Keratinocyte (primary cell): ENCODE measurements at regions not wholly inside any gene's neighbourhood (a gene's known extent, or its start where the extent isn't known, plus 50 kb on each side); places are given as distances from the start of the nearest gene placed in this dataset.

Source experiments
- EZH2 ChIP-seq: IDR thresholded peaks from one replicate; pipeline ENCODE4 v1.6.1; 2012; ENCODE audit warnings: inconsistent platforms, mild to moderate bottlenecking, low read length, moderate library complexity
- TF ChIP-seq, protein P1 (sequence below), 3 experiments: IDR thresholded peaks in 1 of 3; conservative IDR thresholded peaks in 1 of 3; optimal IDR thresholded peaks in 1 of 3; 2 replicates in 2 of 3; 3 replicates in 1 of 3; pipeline versions ENCODE3 to v1.5.1; 2011; ENCODE audit warnings: low read length in 3 of 3, mild to moderate bottlenecking in 3 of 3, moderate library complexity in 2 of 3, control low read depth in 1 of 3, inconsistent platforms in 1 of 3; ENCODE audit not compliant: insufficient read depth in 2 of 3; ENCODE audit errors: extremely low read depth in 1 of 3

DNA sequence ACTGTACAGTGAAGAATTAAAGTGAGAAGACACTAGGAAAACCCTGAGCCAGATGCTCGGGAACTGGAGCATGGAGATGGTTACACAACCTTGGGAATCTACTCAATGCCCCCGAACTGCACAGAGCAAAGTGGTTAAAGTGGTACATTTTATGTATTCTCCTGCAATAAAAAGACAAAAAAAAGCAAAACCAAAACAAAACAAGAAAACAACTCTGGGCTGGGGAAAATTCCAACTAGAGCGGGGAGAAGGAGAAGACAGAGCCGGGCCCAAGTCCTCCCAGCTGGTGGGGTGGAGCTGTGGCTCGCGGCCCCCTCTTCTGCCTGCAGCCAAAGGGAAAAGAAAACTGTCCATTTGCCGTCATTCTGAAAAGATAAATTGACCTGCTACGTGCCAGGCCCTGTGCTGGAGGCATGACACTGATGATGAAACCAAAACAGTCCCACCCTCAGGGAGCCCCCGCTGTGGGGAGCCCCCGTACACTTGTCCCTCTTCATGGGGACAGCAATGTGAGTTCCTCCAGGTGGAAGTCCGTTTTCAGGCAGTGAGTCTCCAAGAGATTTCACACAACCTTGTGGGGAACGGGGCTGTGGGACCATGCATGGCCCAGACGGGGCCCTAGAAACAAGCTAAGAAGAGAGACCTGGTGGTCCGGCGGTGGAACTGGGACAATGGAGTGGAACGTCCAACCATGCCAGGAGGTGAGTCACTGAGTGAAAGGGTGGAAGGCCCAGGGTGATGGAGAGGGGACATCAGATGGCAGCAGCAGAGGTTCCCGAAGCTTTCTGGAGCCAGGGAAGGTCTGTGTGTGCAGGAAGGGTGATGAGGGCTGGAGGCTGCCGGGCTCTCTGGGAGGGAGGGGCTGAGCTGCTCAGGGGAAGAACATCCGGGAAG is 114.8 kb upstream of the COL5A1 start:
- TF ChIP-seq, protein P1, sequence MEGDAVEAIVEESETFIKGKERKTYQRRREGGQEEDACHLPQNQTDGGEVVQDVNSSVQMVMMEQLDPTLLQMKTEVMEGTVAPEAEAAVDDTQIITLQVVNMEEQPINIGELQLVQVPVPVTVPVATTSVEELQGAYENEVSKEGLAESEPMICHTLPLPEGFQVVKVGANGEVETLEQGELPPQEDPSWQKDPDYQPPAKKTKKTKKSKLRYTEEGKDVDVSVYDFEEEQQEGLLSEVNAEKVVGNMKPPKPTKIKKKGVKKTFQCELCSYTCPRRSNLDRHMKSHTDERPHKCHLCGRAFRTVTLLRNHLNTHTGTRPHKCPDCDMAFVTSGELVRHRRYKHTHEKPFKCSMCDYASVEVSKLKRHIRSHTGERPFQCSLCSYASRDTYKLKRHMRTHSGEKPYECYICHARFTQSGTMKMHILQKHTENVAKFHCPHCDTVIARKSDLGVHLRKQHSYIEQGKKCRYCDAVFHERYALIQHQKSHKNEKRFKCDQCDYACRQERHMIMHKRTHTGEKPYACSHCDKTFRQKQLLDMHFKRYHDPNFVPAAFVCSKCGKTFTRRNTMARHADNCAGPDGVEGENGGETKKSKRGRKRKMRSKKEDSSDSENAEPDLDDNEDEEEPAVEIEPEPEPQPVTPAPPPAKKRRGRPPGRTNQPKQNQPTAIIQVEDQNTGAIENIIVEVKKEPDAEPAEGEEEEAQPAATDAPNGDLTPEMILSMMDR (optimal IDR thresholded peaks at IDR 0.05 in 1 of 3, IDR thresholded peaks at IDR 0.05 in 1 of 3, conservative IDR thresholded peaks at IDR 0.05 in 1 of 3; ENCODE audit: extremely low read depth in 1 of 3, insufficient read depth in 2 of 3, low read length in 3 of 3): no peak
- TF ChIP-seq EZH2: no peak
